ENCODE measurements at regions not wholly inside any gene's neighbourhood (a gene's known extent, or its start where the extent isn't known, plus 50 kb on each side); places are given as distances from the start of the nearest gene placed in this dataset.

DNA sequence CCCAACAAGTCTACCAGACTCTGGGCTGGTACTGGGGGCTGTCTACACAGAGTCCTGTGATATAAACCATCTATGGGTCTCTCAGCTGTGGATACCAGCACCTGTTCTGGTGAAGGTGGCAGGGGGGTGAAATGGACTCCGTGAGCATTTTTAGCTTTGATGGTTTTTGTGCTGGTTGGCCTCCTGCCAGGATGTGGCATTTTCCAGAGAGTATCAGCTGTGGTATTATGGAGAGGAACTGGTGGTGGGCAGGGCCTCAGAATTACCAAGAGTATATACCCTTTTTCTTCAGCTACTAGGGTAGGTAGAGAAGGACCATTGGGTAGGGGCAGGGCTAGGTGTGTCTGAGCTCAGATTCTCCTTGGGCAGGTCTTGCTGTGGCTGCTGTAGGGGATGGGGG is 1920.9 kb upstream of the PCDH20 start:
- Mint-ChIP-seq H3K27me3 (ENCODE audit: unreplicated experiment) (no peaks in the 10 kb centered on the region), H3K4me3 (ENCODE audit: unreplicated experiment) (no peak overlapping the region), H3K9me3 (ENCODE audit: unreplicated experiment) (peaks cover 22% of the 10 kb centered on the region), H3K27ac (ENCODE audit: unreplicated experiment) (no peak overlapping the region), H3K36me3 (ENCODE audit: unreplicated experiment) (no peaks in the 10 kb centered on the region), H3K4me1 (ENCODE audit: unreplicated experiment) (no peaks in the 10 kb centered on the region)
- DNase-seq (ENCODE audit: extremely low spot score, unreplicated experiment) = no peak
- TF ChIP-seq, protein P1, sequence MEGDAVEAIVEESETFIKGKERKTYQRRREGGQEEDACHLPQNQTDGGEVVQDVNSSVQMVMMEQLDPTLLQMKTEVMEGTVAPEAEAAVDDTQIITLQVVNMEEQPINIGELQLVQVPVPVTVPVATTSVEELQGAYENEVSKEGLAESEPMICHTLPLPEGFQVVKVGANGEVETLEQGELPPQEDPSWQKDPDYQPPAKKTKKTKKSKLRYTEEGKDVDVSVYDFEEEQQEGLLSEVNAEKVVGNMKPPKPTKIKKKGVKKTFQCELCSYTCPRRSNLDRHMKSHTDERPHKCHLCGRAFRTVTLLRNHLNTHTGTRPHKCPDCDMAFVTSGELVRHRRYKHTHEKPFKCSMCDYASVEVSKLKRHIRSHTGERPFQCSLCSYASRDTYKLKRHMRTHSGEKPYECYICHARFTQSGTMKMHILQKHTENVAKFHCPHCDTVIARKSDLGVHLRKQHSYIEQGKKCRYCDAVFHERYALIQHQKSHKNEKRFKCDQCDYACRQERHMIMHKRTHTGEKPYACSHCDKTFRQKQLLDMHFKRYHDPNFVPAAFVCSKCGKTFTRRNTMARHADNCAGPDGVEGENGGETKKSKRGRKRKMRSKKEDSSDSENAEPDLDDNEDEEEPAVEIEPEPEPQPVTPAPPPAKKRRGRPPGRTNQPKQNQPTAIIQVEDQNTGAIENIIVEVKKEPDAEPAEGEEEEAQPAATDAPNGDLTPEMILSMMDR (IDR thresholded peaks at IDR 0.05) = no peak

- Mint-ChIP-seq H3K36me3 (ENCODE audit: unreplicated experiment) (no peaks in the 10 kb centered on the region), H3K9me3 (ENCODE audit: unreplicated experiment) (peaks cover 2% of the 10 kb centered on the region), H3K27ac (ENCODE audit: unreplicated experiment) (no peak overlapping the region), H3K4me1 (ENCODE audit: unreplicated experiment) (no peaks in the 10 kb centered on the region), H3K4me3 (ENCODE audit: unreplicated experiment) (no peak overlapping the region), H3K27me3 (ENCODE audit: unreplicated experiment) (no peaks in the 10 kb centered on the region)
- TF ChIP-seq, protein P1 (IDR thresholded peaks at IDR 0.05) = no peak
- no peak for DNase-seq (ENCODE audit: extremely low spot score, unreplicated experiment)
These were observed 1911.9 kb upstream of the PCDH20 start for GRCh38 chr13:63327584-63327983.

- H3K27ac Mint-ChIP-seq (ENCODE audit: unreplicated experiment) = no peak overlapping the region
- H3K4me3 Mint-ChIP-seq (ENCODE audit: unreplicated experiment) = no peak overlapping the region
- DNase-seq (ENCODE audit: extremely low spot score, unreplicated experiment) = no peak
These were observed 1907.8 kb upstream of the PCDH20 start for GRCh38 chr13:63323441-63323840.

GRCh38 chr13:63311587-63311986 is 1895.9 kb upstream of the PCDH20 start:
- H3K9me3 Mint-ChIP-seq (ENCODE audit: unreplicated experiment) = peaks cover 8% of the 10 kb centered on the region
- H3K27ac Mint-ChIP-seq (ENCODE audit: unreplicated experiment) = no peak overlapping the region
- TF ChIP-seq, protein P1 (IDR thresholded peaks at IDR 0.05) = no peak
- H3K36me3 Mint-ChIP-seq (ENCODE audit: unreplicated experiment) = no peaks in the 10 kb centered on the region
- no peak for DNase-seq (ENCODE audit: extremely low spot score, unreplicated experiment)
- H3K27me3 Mint-ChIP-seq (ENCODE audit: unreplicated experiment) = no peaks in the 10 kb centered on the region
- H3K4me3 Mint-ChIP-seq (ENCODE audit: unreplicated experiment) = no peak overlapping the region
- H3K4me1 Mint-ChIP-seq (ENCODE audit: unreplicated experiment) = no peaks in the 10 kb centered on the region

More at GRCh38 chr13:63323441-63323840, 1907.8 kb upstream of the PCDH20 start:
- TF ChIP-seq, protein P1 (IDR thresholded peaks at IDR 0.05) = no peak
- Mint-ChIP-seq H3K36me3 (ENCODE audit: unreplicated experiment) (no peaks in the 10 kb centered on the region), H3K4me1 (ENCODE audit: unreplicated experiment) (no peaks in the 10 kb centered on the region), H3K9me3 (ENCODE audit: unreplicated experiment) (no peaks in the 10 kb centered on the region), H3K27me3 (ENCODE audit: unreplicated experiment) (no peaks in the 10 kb centered on the region)

- peaks cover 8% of the 10 kb centered on the region for H3K9me3 Mint-ChIP-seq (ENCODE audit: unreplicated experiment)
- no peaks in the 10 kb centered on the region for H3K36me3 Mint-ChIP-seq (ENCODE audit: unreplicated experiment)
- H3K27me3 Mint-ChIP-seq (ENCODE audit: unreplicated experiment) = no peaks in the 10 kb centered on the region
- no peaks in the 10 kb centered on the region for H3K4me1 Mint-ChIP-seq (ENCODE audit: unreplicated experiment)
- DNase-seq (ENCODE audit: extremely low spot score, unreplicated experiment) = no peak
- TF ChIP-seq, protein P1 (IDR thresholded peaks at IDR 0.05) = no peak
- H3K4me3 Mint-ChIP-seq (ENCODE audit: unreplicated experiment) = no peak overlapping the region
- H3K27ac Mint-ChIP-seq (ENCODE audit: unreplicated experiment) = no peak overlapping the region
These were observed 1893.0 kb upstream of the PCDH20 start for GRCh38 chr13:63308549-63309165.
